ENCODE measurements at regions not wholly inside any gene's neighbourhood (a gene's known extent, or its start where the extent isn't known, plus 50 kb on each side); places are given as distances from the start of the nearest gene placed in this dataset.
"Not testable (repeated sequence)": the region's sequence is repeated elsewhere in the genome, so short reads cannot be mapped to it uniquely, and the experiment has no call there.

GRCh38 chr1:214143006-214143992, 137.7 kb upstream of the SMYD2 start:
- DNase-seq, result peak; percentile 53

- DNase-seq, result not testable (repeated sequence)
Measured at GRCh38 chr1:214144521-214144920, 136.4 kb upstream of the SMYD2 start.

- DNase-seq, result peak; percentile 61
Measured at GRCh38 chr1:214146523-214146922, 134.4 kb upstream of the SMYD2 start.

GRCh38 chr1:214154596-214155292, 126.2 kb upstream of the SMYD2 start:
- DNase-seq, result no peak

- DNase-seq, result no peak
Measured at GRCh38 chr1:214155987-214156625, 124.9 kb upstream of the SMYD2 start.

DNA sequence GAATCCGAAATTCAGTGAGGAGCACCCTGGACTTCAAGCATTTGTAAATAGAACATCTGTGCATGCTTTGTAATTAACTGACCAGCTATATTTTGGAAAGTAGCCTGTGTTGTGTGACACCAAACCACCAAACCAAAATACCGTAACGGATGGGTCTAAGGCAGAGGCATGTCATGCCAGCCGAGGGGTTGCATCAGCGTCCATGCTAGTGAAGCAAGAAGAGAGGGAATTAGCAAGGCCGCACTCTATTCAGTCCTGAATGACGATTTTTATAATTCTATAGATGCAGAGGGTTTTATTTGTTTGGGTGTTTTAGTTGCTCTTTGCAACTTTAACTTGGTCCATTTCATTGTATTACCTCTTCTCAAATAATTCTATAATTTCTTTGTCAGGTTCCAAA, 116.8 kb upstream of the SMYD2 start:
- DNase-seq, result no peak

DNA sequence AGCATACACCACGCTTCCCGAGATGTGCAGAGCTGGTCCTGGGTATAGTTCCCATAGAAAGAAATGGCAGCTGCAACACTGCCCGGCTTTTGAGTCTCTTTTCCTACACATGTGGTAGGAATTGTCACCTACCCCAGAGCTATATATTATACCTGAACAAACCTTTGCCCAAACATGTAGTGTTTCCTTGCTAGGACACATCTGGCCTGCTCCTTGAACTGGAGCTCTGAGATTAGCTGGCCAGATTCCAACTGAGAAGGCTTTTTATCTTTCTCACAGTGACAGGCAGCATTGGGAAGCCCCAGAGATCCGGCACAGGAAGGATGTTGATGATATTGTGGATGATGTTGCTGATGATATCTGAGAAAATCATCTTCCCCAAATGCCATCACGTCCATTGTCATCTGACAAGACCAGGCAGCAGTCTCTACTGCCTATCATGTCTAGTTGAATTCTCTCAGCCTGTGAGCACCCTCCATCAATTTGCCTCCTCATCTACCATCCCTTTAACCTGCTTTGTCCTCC, 115.0 kb upstream of the SMYD2 start:
- peak; percentile 66 for DNase-seq

DNA sequence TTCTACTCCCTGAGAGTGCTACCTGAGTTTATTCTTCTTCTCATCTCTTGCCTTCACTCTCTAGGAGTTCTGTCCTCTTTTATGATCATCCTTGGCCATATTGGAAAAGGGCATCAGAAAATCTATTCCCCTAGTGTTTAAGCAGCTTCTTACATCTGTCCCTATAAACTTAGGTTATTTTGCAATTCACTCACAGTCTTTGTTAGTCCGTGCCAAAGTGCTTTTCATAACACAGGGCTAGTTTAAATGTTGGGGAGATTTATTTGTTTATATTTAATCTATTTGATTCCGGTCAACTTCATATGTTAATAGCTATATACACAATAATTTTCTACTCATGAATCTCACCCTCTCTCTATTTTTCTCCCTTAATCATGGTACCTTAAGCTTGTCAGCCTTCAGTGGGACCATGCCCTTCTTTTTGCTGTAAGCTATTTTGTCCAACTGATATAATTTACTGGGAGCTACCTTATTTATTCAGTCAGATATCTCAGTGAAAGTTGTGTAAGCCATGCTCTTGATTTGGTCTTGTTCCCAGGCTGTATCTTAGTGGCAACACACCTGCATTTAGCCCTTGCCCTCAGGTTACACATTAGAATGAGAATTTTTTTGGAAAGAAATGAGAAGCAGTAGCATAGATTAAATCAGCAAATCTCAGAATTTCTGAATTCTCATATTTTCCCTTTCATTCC, 106.3 kb upstream of the SMYD2 start:
- no peak for DNase-seq

GRCh38 chr1:214178102-214178501, 102.9 kb upstream of the SMYD2 start:
- no peak for DNase-seq

- no peak for DNase-seq
Measured at GRCh38 chr1:214184992-214185391, 96.0 kb upstream of the SMYD2 start.

DNA sequence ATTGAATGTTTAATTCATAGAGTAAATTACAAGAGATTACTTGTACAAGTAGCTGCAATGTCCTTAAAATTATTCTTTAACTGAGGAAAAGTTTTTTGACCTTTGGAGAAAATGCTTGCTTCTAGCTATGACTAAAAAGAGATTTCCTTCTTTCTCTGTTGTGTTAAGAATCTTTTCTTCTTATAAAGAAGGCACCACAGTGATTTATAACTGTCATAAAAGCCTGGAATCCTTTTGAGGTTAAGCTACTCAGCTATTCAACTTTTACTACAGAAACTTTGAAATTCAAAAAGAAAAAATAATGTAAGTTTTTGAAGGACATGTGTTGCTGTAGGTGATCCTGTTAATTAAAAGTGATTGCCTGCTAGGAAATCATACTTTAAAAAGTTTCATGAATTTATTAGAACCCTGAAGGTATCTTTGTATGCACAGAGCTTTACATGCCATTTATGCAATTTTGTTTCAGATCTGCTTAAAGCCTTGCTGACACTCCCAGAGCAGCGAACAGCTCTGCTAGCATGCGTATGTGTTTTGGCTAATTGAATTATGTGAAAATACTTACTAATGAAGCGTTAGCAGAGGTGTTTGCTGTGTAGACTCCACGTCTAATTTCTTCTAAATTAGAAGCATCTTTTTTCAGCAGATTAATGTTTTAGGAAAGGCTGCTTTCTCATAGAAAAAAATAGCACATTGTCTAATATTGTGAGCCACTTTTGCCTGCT, 94.7 kb upstream of the SMYD2 start:
- DNase-seq, result no peak

- DNase-seq, result no peak
Measured at GRCh38 chr1:214187121-214187900, 93.6 kb upstream of the SMYD2 start.

GRCh38 chr1:214187933-214188332, 93.0 kb upstream of the SMYD2 start:
- no peak for DNase-seq

- DNase-seq, result no peak
Measured at GRCh38 chr1:214188835-214189234, 92.1 kb upstream of the SMYD2 start.

DNA sequence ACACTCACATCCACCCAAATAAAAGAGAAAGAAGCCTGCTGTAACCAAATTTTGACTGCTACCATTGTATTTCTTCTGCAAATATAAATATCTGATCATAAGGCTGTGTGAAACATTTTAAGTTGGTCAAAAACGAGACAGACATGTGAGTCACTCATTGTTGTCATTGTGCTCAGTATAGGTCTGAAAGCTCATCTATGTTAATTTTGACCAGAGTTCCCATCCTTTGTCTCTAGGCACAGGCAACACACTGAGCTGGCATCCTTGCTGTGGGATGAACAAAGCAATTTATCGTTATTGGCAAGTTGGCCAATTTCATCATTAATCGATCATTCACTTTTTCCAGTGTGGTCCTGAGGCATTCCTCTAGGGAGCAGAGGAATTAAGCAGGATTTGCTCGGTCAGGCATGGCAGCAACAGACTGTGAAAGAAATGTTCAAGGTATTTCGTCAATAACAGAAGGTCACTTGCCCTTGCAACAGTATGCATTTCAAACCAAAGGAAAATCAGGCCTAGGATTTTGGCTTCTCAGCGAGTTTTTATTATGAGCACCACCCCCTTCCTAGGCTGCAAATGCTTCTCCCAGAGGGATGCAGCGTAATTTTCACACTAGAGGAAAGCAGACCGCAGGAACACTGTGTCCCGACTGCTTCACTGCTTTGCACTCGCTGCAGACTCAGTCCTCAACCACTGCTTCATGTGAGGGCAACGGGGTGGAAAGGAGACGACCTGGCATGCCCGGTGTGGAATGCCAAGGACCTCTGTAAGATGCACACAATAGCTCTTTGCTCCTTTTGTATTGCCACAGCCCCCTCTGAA, 87.9 kb upstream of the SMYD2 start:
- DNase-seq, result peak; percentile 14

DNA sequence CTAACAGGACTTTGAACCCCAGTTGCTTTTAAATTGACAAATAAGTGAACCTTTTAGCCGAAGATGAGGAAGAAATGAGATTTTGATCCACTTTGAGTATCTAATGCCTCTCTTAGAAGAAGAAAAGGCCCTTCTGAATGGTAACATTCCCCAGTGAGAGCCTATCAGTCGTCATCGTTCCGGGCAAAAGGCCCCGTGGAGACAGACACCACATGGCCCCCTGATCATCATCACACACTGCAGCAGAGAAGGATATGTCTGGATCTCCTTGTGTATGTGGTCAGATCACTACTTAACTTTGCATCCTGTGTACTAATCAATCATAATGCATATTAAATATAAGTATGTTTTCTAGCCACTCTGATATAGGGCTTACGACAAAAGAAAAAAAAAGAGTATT, 87.3 kb upstream of the SMYD2 start:
- no peak for DNase-seq

DNA sequence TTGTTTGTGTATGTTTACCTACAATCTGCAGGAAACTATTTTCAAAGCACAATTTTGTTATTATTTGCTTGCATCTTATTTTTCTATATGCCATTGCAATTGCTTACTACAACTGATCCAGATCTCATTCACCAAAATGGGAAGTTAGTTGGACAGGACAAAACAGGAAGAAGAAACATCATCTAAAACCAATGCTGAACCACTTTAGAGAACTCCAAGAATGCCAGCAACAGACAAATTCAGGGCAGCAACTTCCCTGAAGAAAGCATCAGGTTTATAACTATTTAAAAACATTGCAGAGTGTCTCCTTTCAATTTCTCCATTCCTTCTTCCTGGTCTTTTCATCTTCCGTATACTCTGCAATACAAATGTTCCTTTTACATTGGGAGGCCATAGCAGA, 82.4 kb upstream of the SMYD2 start:
- no peak for DNase-seq

DNA sequence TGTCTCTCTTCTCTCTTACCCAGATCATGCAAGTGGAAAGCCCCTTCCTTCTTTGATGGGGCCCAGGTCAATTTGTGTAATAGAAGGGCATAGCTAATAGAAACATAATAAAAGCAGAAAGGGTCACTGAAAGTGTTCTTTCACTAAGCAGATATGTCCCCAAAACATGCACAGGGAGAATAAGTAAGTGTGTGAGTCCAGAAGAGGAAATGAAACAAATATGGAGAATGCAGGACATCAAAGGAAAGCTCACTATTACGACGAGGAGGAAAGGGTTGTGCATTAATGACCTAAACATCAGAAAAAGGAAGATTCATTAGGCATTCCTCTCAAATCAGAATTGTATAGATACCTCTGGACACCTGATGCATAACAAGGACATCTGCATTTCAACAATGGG, 81.4 kb upstream of the SMYD2 start:
- DNase-seq, result no peak

DNA sequence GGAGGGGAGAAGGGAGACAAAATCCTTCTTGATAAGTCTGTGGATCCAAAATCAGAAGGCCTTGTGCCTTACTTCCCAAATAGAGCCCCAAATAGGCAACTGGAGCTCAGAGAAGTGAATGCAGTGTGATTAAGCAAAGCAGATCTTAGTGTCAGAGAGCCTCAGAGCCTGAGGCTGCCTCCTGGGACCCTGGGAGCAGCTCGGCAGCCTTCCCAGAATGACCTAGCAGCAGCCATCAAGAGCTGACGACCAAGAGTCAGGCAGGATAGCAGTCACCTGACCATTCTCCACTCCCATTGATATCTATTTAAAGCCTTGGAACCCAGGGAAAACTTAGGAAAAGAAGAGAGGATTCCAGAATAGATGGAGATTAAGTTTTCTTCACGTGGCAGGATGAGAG, 78.0 kb upstream of the SMYD2 start:
- DNase-seq, result no peak

GRCh38 chr1:214205053-214205452, 75.9 kb upstream of the SMYD2 start:
- DNase-seq, result no peak
